ENCODE measurements at regions not wholly inside any gene's neighbourhood (a gene's known extent, or its start where the extent isn't known, plus 50 kb on each side); places are given as distances from the start of the nearest gene placed in this dataset.

GRCh38 chr2:128805918-128806317 lies 487.2 kb upstream of the HS6ST1 start:
- 68% methylated on average over 2 of the region's 2 CpGs for WGBS
- Histone ChIP-seq H3K9ac (ENCODE audit: low read depth in 1 of 2, low read length in 2 of 2) (no peak overlapping the region), H3K27me3 (ENCODE audit: control insufficient read depth in 4 of 4, insufficient read depth in 4 of 4, low read length in 3 of 4) (no peaks in the 10 kb centered on the region), H3K4me3 (ENCODE audit: low read depth in 1 of 3, low read length in 3 of 3) (no peak overlapping the region), H3K4me1 (ENCODE audit: control insufficient read depth in 4 of 4, insufficient read depth in 4 of 4, low read length in 3 of 4) (no peaks in the 10 kb centered on the region), H3K9me3 (ENCODE audit: control insufficient read depth in 4 of 4, low read length in 3 of 4) (peaks cover 0 to 2% (median 0%) of the 10 kb centered on the region in 4 donors), H3K36me3 (ENCODE audit: control insufficient read depth in 4 of 4, insufficient read depth in 3 of 4, low read depth in 1 of 4, low read length in 3 of 4) (no peaks in the 10 kb centered on the region), H3K27ac (ENCODE audit: low read depth in 1 of 2, low read length in 2 of 2) (no peak overlapping the region)
- no peak for DNase-seq (ENCODE audit: low spot score)
- TF ChIP-seq HNF4G (IDR thresholded peaks at IDR 0.05), result no peak
- no peak for TF ChIP-seq RXRA (IDR thresholded peaks at IDR 0.05)
- no peak for TF ChIP-seq RAD21 (IDR thresholded peaks at IDR 0.05)
- TF ChIP-seq YY1 (IDR thresholded peaks at IDR 0.05), result no peak
- TF ChIP-seq TAF1 (conservative IDR thresholded peaks at IDR 0.05), result no peak
- TF ChIP-seq FOXA1 (IDR thresholded peaks at IDR 0.05), result no peak
- no peak for TF ChIP-seq JUND (IDR thresholded peaks at IDR 0.05)
- no peak for TF ChIP-seq EGR1 (IDR thresholded peaks at IDR 0.05; ENCODE audit: low read depth in 2 of 2)
- no peak for TF ChIP-seq SP1 (IDR thresholded peaks at IDR 0.05)
- no peak for TF ChIP-seq HNF4A (conservative IDR thresholded peaks at IDR 0.05)
- no peak for TF ChIP-seq GABPA (IDR thresholded peaks at IDR 0.05 in 1 of 2, conservative IDR thresholded peaks at IDR 0.05 in 1 of 2)
- no peak for TF ChIP-seq NR2F2 (IDR thresholded peaks at IDR 0.05)

DNA sequence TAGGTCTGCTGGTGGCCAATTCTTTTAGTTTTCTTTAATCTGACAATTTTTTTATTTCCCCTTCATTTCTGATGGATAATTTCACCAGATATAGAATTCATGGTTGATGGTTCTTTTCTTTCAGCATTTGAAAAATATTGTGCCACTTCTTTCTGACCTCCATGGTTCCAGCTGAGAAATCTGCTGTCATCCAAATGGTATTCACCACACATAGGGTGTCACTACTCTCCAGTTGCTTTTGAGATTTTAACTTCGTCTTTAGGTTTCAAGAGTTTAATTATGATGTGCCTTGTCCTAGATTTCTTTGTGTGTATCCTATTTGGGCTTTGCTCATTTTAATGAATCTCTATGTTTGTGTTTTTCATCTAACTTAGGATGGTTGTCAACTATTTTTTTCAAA lies 488.6 kb upstream of the HS6ST1 start:
- H3K4me3 ChIP-seq (ENCODE audit: low read depth in 1 of 3, low read length in 3 of 3), result no peak overlapping the region
- TF ChIP-seq, protein P1, sequence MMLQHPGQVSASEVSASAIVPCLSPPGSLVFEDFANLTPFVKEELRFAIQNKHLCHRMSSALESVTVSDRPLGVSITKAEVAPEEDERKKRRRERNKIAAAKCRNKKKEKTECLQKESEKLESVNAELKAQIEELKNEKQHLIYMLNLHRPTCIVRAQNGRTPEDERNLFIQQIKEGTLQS (IDR thresholded peaks at IDR 0.05), result no peak
- TF ChIP-seq RAD21 (IDR thresholded peaks at IDR 0.05) (no peak), NR2F2 (IDR thresholded peaks at IDR 0.05) (no peak), YY1 (IDR thresholded peaks at IDR 0.05) (no peak), MAX (IDR thresholded peaks at IDR 0.05) (no peak), HNF4G (IDR thresholded peaks at IDR 0.05) (no peak), HNF4A (conservative IDR thresholded peaks at IDR 0.05) (no peak), RXRA (IDR thresholded peaks at IDR 0.05) (no peak), JUND (IDR thresholded peaks at IDR 0.05) (no peak)
- H3K36me3 ChIP-seq (ENCODE audit: control insufficient read depth in 4 of 4, insufficient read depth in 3 of 4, low read depth in 1 of 4, low read length in 3 of 4), result no peaks in the 10 kb centered on the region
- H3K9me3 ChIP-seq (ENCODE audit: control insufficient read depth in 4 of 4, low read length in 3 of 4), result peaks cover 0 to 2% (median 0%) of the 10 kb centered on the region in 4 donors
- 87% methylated on average over 1 of the region's 1 CpG for WGBS
- DNase-seq (ENCODE audit: low spot score), result no peak
- no peaks in the 10 kb centered on the region for H3K4me1 ChIP-seq (ENCODE audit: control insufficient read depth in 4 of 4, insufficient read depth in 4 of 4, low read length in 3 of 4)
- H3K27me3 ChIP-seq (ENCODE audit: control insufficient read depth in 4 of 4, insufficient read depth in 4 of 4, low read length in 3 of 4), result no peaks in the 10 kb centered on the region
- H3K27ac ChIP-seq (ENCODE audit: low read depth in 1 of 2, low read length in 2 of 2), result no peak overlapping the region
- no peak overlapping the region for H3K9ac ChIP-seq (ENCODE audit: low read depth in 1 of 2, low read length in 2 of 2)

DNA sequence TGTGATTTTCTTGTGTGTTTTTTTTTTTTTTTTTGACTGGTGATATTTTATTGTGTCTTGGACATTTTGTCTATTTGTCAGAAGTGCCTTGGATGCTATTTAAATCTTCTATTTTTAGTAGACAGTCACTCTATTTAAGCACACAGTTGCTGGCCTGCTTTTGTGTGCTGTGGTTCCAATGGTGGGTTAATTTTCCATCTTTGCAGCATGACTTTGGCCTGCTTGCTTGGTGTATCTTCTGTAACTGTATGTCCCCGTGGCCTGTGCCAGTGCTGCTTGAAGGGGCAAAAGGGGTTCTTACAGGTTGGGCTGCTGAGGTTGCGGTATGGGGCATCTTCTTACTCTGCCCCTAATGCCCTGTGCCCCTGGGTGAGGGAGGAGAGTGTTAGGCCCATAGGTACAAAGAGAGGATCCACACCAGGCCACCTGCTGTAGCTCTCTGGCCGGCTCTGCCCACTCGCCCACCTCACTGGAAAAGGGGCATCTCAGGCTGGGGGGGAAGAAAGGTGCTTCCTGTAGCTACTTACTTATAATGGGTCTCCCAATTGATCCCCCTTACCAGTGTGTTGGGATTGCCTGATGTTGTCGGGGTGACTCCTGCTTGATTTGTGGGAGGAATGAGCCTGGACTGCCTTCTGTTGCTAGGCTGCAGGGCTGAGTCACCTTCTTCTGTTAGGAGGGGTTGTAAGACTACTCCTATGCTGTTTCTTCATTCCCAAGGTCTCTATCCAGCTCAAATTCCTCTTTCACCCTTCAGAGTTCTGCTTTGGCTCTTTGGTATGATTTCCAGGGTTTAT lies 490.0 kb upstream of the HS6ST1 start:
- Histone ChIP-seq H3K4me3 (ENCODE audit: low read depth in 1 of 3, low read length in 3 of 3) (no peak overlapping the region), H3K27me3 (ENCODE audit: control insufficient read depth in 4 of 4, insufficient read depth in 4 of 4, low read length in 3 of 4) (no peaks in the 10 kb centered on the region), H3K9me3 (ENCODE audit: control insufficient read depth in 4 of 4, low read length in 3 of 4) (peaks cover 0 to 2% (median 0%) of the 10 kb centered on the region in 4 donors), H3K36me3 (ENCODE audit: control insufficient read depth in 4 of 4, insufficient read depth in 3 of 4, low read depth in 1 of 4, low read length in 3 of 4) (no peaks in the 10 kb centered on the region), H3K4me1 (ENCODE audit: control insufficient read depth in 4 of 4, insufficient read depth in 4 of 4, low read length in 3 of 4) (no peaks in the 10 kb centered on the region), H3K27ac (ENCODE audit: low read depth in 1 of 2, low read length in 2 of 2) (no peak overlapping the region), H3K9ac (ENCODE audit: low read depth in 1 of 2, low read length in 2 of 2) (no peak overlapping the region)
- no peak for DNase-seq (ENCODE audit: low spot score)
- no peak for TF ChIP-seq JUND (IDR thresholded peaks at IDR 0.05)
- TF ChIP-seq RXRA (IDR thresholded peaks at IDR 0.05), result no peak
- no peak for TF ChIP-seq MAX (IDR thresholded peaks at IDR 0.05)
- TF ChIP-seq SP1 (IDR thresholded peaks at IDR 0.05), result no peak
- no peak for TF ChIP-seq YY1 (IDR thresholded peaks at IDR 0.05)
- TF ChIP-seq HNF4G (IDR thresholded peaks at IDR 0.05), result no peak
- WGBS, result 80% methylated on average over 5 of the region's 5 CpGs

Data from liver (tissue), 7 donors.